ENCODE measurements at regions not wholly inside any gene's neighbourhood (a gene's known extent, or its start where the extent isn't known, plus 50 kb on each side); places are given as distances from the start of the nearest gene placed in this dataset.

- no peak for TF ChIP-seq CTCF (IDR thresholded peaks at IDR 0.05; ENCODE audit: unreplicated experiment)
- Mint-ChIP-seq H3K4me1 (ENCODE audit: low read depth) (peaks cover 31% of the 10 kb centered on the region), H3K9me3 (ENCODE audit: low read depth) (no peaks in the 10 kb centered on the region), H3K27me3 (no peaks in the 10 kb centered on the region), H3K4me3 (ENCODE audit: low read depth) (no peak overlapping the region), H3K36me3 (ENCODE audit: insufficient read depth) (no peaks in the 10 kb centered on the region), H3K27ac (peak overlapping the region; percentile 84)
- DNase-seq (ENCODE audit: low spot score, unreplicated experiment), result no peak
Measured at GRCh38 chr10:29064680-29065079, 224.2 kb upstream of the LYZL1 start.

- Mint-ChIP-seq H3K4me1 (ENCODE audit: low read depth) (peaks cover 42% of the 10 kb centered on the region), H3K4me3 (ENCODE audit: low read depth) (no peak overlapping the region), H3K27me3 (no peaks in the 10 kb centered on the region), H3K9me3 (ENCODE audit: low read depth) (no peaks in the 10 kb centered on the region), H3K27ac (no peak overlapping the region), H3K36me3 (ENCODE audit: insufficient read depth) (no peaks in the 10 kb centered on the region)
- no peak for TF ChIP-seq CTCF (IDR thresholded peaks at IDR 0.05; ENCODE audit: unreplicated experiment)
- no peak for DNase-seq (ENCODE audit: low spot score, unreplicated experiment)
Measured at GRCh38 chr10:29067161-29067560, 221.7 kb upstream of the LYZL1 start.

GRCh38 chr10:29067628-29068027, 221.2 kb upstream of the LYZL1 start:
- Mint-ChIP-seq H3K36me3 (ENCODE audit: insufficient read depth) (no peaks in the 10 kb centered on the region), H3K4me1 (ENCODE audit: low read depth) (peaks cover 45% of the 10 kb centered on the region), H3K9me3 (ENCODE audit: low read depth) (no peaks in the 10 kb centered on the region), H3K27me3 (no peaks in the 10 kb centered on the region), H3K4me3 (ENCODE audit: low read depth) (no peak overlapping the region), H3K27ac (no peak overlapping the region)
- no peak for DNase-seq (ENCODE audit: low spot score, unreplicated experiment)
- no peak for TF ChIP-seq CTCF (IDR thresholded peaks at IDR 0.05; ENCODE audit: unreplicated experiment)

GRCh38 chr10:29068302-29068701, 220.6 kb upstream of the LYZL1 start:
- Mint-ChIP-seq H3K9me3 (ENCODE audit: low read depth) (peaks cover 4% of the 10 kb centered on the region), H3K4me3 (ENCODE audit: low read depth) (no peak overlapping the region), H3K36me3 (ENCODE audit: insufficient read depth) (no peaks in the 10 kb centered on the region), H3K4me1 (ENCODE audit: low read depth) (peaks cover 50% of the 10 kb centered on the region), H3K27ac (peak overlapping the region; percentile 50), H3K27me3 (no peaks in the 10 kb centered on the region)
- TF ChIP-seq CTCF (IDR thresholded peaks at IDR 0.05; ENCODE audit: unreplicated experiment), result no peak
- DNase-seq (ENCODE audit: low spot score, unreplicated experiment), result no peak

GRCh38 chr10:29068966-29069365, 219.9 kb upstream of the LYZL1 start:
- Mint-ChIP-seq H3K27ac (peak overlapping the region; percentile 89), H3K27me3 (no peaks in the 10 kb centered on the region), H3K36me3 (ENCODE audit: insufficient read depth) (peaks cover 1% of the 10 kb centered on the region), H3K9me3 (ENCODE audit: low read depth) (peaks cover 5% of the 10 kb centered on the region), H3K4me3 (ENCODE audit: low read depth) (peak overlapping the region; percentile 54), H3K4me1 (ENCODE audit: low read depth) (peaks cover 50% of the 10 kb centered on the region)
- TF ChIP-seq CTCF (IDR thresholded peaks at IDR 0.05; ENCODE audit: unreplicated experiment), result no peak
- no peak for DNase-seq (ENCODE audit: low spot score, unreplicated experiment)

Measured in progenitor cell of endocrine pancreas (in vitro differentiated cells).